Ovary (tissue), 3 donors: ENCODE measurements at regions not wholly inside any gene's neighbourhood (a gene's known extent, or its start where the extent isn't known, plus 50 kb on each side); places are given as distances from the start of the nearest gene placed in this dataset.

Experiments
- EP300 ChIP-seq: sonication (generic); formaldehyde crosslinking; IDR thresholded peaks from one replicate; pipeline ENCODE4 v1.6.1; 2017; ENCODE audit warnings: antibody characterized with exemption
- TF ChIP-seq, protein P1 (sequence below), 3 donors: fragments of 450-650 bp in 2 of 3; fragments of 200-600 bp in 1 of 3; IDR thresholded peaks; one replicate each; pipeline versions ENCODE4 v1.5.1 to v1.8.0; 2016 to 2022; ENCODE audit warnings: antibody characterized with exemption in 3 of 3, mild to moderate bottlenecking in 1 of 3
- donor health status: DM: no; HTN: no; CAD: no.

DNA sequence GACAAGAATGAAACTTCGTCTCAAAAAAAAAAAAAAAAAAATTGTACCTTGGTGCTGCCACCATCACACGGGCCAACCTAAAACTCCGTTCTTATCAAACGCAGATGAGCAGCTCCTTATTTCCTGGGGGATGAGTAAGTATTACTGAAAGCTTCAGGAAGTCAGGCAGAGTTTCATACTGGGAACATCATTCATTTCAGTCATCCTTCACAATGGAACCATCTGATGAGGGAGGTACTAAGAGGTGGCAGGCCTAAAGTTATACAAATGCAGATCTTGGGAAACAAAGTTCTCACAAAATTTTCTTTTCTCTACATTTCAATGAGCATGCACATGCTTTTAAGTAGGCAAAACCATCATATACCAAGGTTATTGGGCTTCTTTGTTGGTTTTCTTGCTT lies 636.0 kb upstream of the LMCD1 start:
- TF ChIP-seq, protein P1, sequence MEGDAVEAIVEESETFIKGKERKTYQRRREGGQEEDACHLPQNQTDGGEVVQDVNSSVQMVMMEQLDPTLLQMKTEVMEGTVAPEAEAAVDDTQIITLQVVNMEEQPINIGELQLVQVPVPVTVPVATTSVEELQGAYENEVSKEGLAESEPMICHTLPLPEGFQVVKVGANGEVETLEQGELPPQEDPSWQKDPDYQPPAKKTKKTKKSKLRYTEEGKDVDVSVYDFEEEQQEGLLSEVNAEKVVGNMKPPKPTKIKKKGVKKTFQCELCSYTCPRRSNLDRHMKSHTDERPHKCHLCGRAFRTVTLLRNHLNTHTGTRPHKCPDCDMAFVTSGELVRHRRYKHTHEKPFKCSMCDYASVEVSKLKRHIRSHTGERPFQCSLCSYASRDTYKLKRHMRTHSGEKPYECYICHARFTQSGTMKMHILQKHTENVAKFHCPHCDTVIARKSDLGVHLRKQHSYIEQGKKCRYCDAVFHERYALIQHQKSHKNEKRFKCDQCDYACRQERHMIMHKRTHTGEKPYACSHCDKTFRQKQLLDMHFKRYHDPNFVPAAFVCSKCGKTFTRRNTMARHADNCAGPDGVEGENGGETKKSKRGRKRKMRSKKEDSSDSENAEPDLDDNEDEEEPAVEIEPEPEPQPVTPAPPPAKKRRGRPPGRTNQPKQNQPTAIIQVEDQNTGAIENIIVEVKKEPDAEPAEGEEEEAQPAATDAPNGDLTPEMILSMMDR (IDR thresholded peaks at IDR 0.05) = no peak
- TF ChIP-seq EP300 = no peak
